Activated naive CD4-positive, alpha-beta T cell treated with anti-CD3 and anti-CD28 coated beads for 36 hours (primary cell): ENCODE measurements at regions not wholly inside any gene's neighbourhood (a gene's known extent, or its start where the extent isn't known, plus 50 kb on each side); places are given as distances from the start of the nearest gene placed in this dataset.
"Not testable (repeated sequence)": the region's sequence is repeated elsewhere in the genome, so short reads cannot be mapped to it uniquely, and the experiment has no call there.

Source experiments
- CTCF ChIA-PET: fragments of 350-600 bp; sonication (Branson Sonifier 250); formaldehyde crosslinking; loops from one replicate; lab custom pipeline; 2021; ENCODE audit warnings: antibody characterized with exemption; lab: Charles Lee
- DNase-seq: peaks from one replicate; pipeline ENCODE4 v3.0.0-alpha.2; 2020
- H3K27ac Mint-ChIP-seq: one replicate; pipeline ENCODE4 v1.8.0; 2021; ENCODE audit warnings: mild to moderate bottlenecking, mixed read lengths
- H3K27me3 Mint-ChIP-seq: one replicate; pipeline ENCODE4 v1.8.0; 2021; ENCODE audit warnings: low read depth, mixed read lengths
- H3K36me3 Mint-ChIP-seq: one replicate; pipeline ENCODE4 v1.8.0; 2021; ENCODE audit warnings: low read depth, mixed read lengths
- H3K4me1 Mint-ChIP-seq: one replicate; pipeline ENCODE4 v1.8.0; 2021; ENCODE audit warnings: low read depth, mixed read lengths
- H3K4me3 Mint-ChIP-seq: one replicate; pipeline ENCODE4 v1.8.0; 2021; ENCODE audit warnings: mild to moderate bottlenecking, moderate library complexity, mixed read lengths
- H3K9me3 Mint-ChIP-seq: one replicate; pipeline ENCODE4 v1.8.0; 2021; ENCODE audit warnings: mixed read lengths
- intact Hi-C: fragments of 100-400 bp; cut with micrococcal nuclease; formaldehyde crosslinking; loops from one replicate; pipeline ENCODE4 v1.15.1; 2023

DNA sequence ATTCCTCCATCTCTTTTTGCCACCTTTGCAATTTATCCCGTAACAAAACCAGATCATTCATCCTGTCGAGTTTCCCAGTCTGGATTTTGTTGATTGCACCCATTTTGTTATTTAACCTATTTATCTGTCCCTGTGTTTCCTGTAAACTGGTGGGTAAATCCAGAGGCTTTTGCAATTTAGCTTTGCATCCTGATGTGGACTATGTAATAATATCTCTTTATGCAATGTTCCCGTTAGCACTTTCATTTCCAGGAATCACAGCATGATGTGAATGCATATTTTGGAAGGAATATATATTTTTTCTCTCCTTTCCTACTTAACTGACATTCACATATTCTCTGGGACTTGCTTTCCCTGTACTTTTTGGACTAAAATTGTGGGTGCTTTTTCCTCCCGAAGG lies 240.3 kb upstream of the GAS1 start:
- Mint-ChIP-seq H3K27ac (no peak overlapping the region), H3K9me3 (peaks cover 3% of the 10 kb centered on the region), H3K27me3 (peaks cover 24% of the 10 kb centered on the region), H3K4me1 (no peaks in the 10 kb centered on the region), H3K36me3 (no peaks in the 10 kb centered on the region), H3K4me3 (no peak overlapping the region)
- CTCF ChIA-PET: interaction anchor here (0.6 kb wide), 1 partner anchor 70 kb away, joined by 3 read pairs; no protein-coding TSS in a partner anchor
- no peak for DNase-seq
- intact Hi-C loops: no loop called here

DNA sequence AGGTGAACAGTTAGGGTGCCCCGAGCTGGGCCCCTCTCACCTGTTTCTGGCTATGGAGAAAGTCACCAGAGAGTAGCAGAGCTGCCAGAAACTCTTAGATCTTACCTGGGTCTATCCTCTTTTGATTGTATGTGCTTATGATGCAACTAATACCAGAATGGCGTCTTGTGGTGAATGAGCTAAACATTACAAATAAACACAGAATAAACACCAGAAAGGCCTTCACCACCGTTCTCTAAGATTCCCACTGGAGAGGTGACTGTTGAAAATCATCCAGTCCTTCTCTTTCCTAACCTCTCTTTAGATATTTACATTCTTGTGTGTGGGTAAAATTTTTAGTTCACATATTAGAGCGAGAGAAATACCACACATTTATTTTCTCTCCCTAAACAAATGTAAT lies 241.7 kb upstream of the GAS1 start:
- Mint-ChIP-seq H3K27ac (no peak overlapping the region), H3K9me3 (peaks cover 3% of the 10 kb centered on the region), H3K36me3 (no peaks in the 10 kb centered on the region), H3K27me3 (peaks cover 24% of the 10 kb centered on the region), H3K4me1 (no peaks in the 10 kb centered on the region), H3K4me3 (no peak overlapping the region)
- intact Hi-C loops: no loop called here
- CTCF ChIA-PET: no interaction called here
- no peak for DNase-seq

DNA sequence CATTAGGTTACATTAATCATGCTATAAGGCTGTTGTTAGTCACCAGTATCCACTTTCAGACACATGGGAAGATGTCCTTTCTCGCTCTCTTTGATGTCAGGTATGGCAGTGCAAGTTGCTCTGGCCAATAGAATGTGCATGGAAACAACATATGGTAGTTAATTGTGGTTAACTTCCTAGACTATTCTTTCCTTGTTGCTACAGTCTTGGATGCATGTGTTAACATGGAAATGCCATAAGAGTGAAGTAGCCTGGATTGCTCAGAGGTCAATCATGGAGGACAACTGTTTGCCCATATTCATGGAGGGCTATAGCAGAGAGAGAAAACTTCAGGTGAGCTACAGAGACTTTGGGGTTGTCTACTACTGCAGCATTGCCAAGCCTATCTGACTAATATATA lies 245.8 kb upstream of the GAS1 start:
- intact Hi-C loops: no loop called here
- Mint-ChIP-seq H3K4me3 (no peak overlapping the region), H3K27ac (no peak overlapping the region), H3K27me3 (peaks cover 29% of the 10 kb centered on the region), H3K4me1 (no peaks in the 10 kb centered on the region), H3K36me3 (no peaks in the 10 kb centered on the region), H3K9me3 (no peaks in the 10 kb centered on the region)
- no peak for DNase-seq
- CTCF ChIA-PET: no interaction called here

- DNase-seq: no peak
- no peaks in the 10 kb centered on the region for H3K9me3 Mint-ChIP-seq
- H3K27ac Mint-ChIP-seq: no peak overlapping the region
- no peak overlapping the region for H3K4me3 Mint-ChIP-seq
- H3K27me3 Mint-ChIP-seq: peaks cover 27% of the 10 kb centered on the region
- intact Hi-C loops: no loop called here
- CTCF ChIA-PET: no interaction called here
- H3K4me1 Mint-ChIP-seq: no peaks in the 10 kb centered on the region
- no peaks in the 10 kb centered on the region for H3K36me3 Mint-ChIP-seq
Measured at GRCh38 chr9:87193925-87194868, 246.9 kb upstream of the GAS1 start.

DNA sequence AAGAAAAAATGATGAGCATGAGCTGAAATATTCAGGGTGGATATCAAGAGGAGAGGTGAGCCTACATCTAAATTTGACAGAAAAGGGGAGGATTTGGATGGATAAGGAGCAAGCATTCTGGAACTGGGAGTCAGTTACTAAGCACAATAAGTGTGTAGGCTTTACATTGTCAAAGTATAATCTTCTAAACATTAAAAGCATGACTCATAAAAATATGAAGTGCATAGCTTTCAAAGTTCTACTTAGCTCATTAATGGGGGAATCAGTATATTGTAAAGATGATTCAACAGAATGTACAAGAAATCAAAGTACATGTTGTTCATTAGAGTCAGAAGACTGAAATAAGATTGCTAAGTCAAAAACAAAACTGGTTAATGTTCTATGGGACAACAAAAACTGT lies 248.0 kb upstream of the GAS1 start:
- no peak overlapping the region for H3K4me3 Mint-ChIP-seq
- no peak for DNase-seq
- H3K27me3 Mint-ChIP-seq: peaks cover 25% of the 10 kb centered on the region
- no peaks in the 10 kb centered on the region for H3K36me3 Mint-ChIP-seq
- CTCF ChIA-PET: no interaction called here
- H3K9me3 Mint-ChIP-seq: no peaks in the 10 kb centered on the region
- no peaks in the 10 kb centered on the region for H3K4me1 Mint-ChIP-seq
- intact Hi-C loops: no loop called here
- H3K27ac Mint-ChIP-seq: no peak overlapping the region

DNA sequence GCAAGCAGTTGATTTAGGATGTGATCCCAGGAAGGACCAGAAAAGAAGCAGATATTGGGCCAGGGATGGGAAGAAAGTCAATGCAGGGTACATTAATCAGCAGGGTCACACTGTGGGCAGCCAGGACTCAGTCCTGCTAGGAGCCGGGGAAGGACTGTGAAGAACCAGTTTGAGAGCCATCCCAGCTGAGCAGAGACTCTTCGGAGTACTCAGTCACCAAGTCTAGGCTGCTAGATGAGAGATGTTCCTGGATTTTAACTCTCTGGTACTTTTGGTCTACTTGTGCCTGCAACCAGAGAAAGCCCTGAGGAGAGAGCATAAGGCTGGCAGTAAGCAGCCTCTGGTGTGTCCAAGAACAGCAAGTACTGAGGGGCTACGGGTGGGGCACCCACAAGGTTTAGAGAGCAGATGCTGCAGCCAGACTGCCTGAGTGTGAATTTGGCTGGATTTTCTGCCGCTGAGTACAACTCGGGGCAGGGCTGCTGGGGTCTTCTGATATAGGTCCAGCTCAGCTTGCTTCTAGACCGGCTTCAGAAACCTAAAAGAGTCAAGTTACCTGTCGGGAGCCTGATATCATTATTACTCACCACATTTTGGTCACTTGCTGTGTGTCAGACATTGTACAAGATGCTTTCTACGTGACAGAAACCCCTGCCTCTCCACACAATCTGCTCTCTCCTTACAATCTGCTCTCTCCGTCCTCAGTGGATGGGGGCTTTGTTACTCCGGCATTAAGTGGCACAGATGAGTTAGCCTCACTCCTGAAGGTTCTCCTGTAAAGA lies 250.2 kb upstream of the GAS1 start:
- DNase-seq: no peak
- no peak overlapping the region for H3K27ac Mint-ChIP-seq
- intact Hi-C loops: no loop called here
- no peak overlapping the region for H3K4me3 Mint-ChIP-seq
- CTCF ChIA-PET: no interaction called here
- peaks cover 30% of the 10 kb centered on the region for H3K27me3 Mint-ChIP-seq
- H3K36me3 Mint-ChIP-seq: no peaks in the 10 kb centered on the region
- no peaks in the 10 kb centered on the region for H3K4me1 Mint-ChIP-seq
- H3K9me3 Mint-ChIP-seq: no peaks in the 10 kb centered on the region

DNA sequence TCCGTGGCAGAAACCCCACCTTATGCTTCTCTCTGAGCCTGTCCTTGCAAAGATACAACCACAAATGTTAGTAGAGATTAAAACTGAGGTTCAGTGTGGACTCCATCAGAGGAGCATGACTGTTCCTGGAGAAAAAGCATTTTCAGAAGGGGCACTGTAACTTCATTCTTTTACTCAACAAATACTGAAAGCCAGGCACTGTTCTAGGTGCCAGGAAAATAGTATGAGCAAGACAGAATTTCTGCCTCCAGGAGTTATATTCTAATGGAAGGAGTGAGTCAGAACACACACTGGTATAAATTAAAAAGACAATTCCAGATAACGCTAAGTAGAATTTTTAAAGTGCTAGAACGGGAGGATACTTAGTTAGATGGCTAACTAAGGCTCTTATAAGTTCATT lies 251.4 kb upstream of the GAS1 start:
- intact Hi-C loops: no loop called here
- no peak overlapping the region for H3K4me3 Mint-ChIP-seq

GRCh38 chr9:87199278-87199677 lies 252.0 kb upstream of the GAS1 start:
- no peaks in the 10 kb centered on the region for H3K36me3 Mint-ChIP-seq
- DNase-seq: no peak
- intact Hi-C loops: no loop called here
- no peak overlapping the region for H3K4me3 Mint-ChIP-seq
- no peaks in the 10 kb centered on the region for H3K4me1 Mint-ChIP-seq
- CTCF ChIA-PET: no interaction called here
- no peak overlapping the region for H3K27ac Mint-ChIP-seq
- no peaks in the 10 kb centered on the region for H3K9me3 Mint-ChIP-seq
- peaks cover 34% of the 10 kb centered on the region for H3K27me3 Mint-ChIP-seq

More for the DNA sequence above, 251.4 kb upstream of the GAS1 start:
- peaks cover 33% of the 10 kb centered on the region for H3K27me3 Mint-ChIP-seq
- no peaks in the 10 kb centered on the region for H3K9me3 Mint-ChIP-seq
- DNase-seq: no peak
- no peak overlapping the region for H3K27ac Mint-ChIP-seq
- CTCF ChIA-PET: no interaction called here
- no peaks in the 10 kb centered on the region for H3K4me1 Mint-ChIP-seq
- H3K36me3 Mint-ChIP-seq: no peaks in the 10 kb centered on the region

GRCh38 chr9:87199782-87200181 lies 252.5 kb upstream of the GAS1 start:
- H3K4me3 Mint-ChIP-seq: no peak overlapping the region
- no peak for DNase-seq
- no peaks in the 10 kb centered on the region for H3K4me1 Mint-ChIP-seq
- intact Hi-C loops: no loop called here
- H3K27me3 Mint-ChIP-seq: peaks cover 33% of the 10 kb centered on the region
- CTCF ChIA-PET: no interaction called here
- H3K36me3 Mint-ChIP-seq: no peaks in the 10 kb centered on the region
- no peaks in the 10 kb centered on the region for H3K9me3 Mint-ChIP-seq
- H3K27ac Mint-ChIP-seq: no peak overlapping the region

DNA sequence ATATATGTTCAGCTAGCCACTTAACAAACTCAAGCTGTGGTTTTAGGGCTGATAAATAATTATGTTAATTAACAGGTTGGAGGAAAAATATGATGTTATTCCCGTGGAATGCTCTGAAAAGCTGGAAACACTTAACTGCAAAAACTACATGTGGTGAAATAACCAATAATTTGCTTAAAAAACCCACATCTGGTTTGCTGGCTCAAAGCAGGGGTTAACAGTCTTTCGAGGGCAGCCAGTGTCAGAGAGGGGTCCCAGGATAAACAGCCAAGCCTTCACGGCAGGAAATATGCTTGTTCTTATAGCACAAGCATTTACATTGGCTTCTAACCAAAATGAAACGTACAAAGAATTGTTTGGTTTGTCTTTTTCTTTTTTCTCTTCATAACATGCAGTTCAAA lies 254.0 kb upstream of the GAS1 start:
- Mint-ChIP-seq H3K27me3 (peaks cover 27% of the 10 kb centered on the region), H3K9me3 (no peaks in the 10 kb centered on the region), H3K4me1 (no peaks in the 10 kb centered on the region), H3K27ac (no peak overlapping the region), H3K36me3 (no peaks in the 10 kb centered on the region), H3K4me3 (no peak overlapping the region)
- intact Hi-C loops: no loop called here
- CTCF ChIA-PET: no interaction called here
- no peak for DNase-seq

GRCh38 chr9:87206064-87206661 lies 258.9 kb upstream of the GAS1 start:
- Mint-ChIP-seq H3K4me1 (no peaks in the 10 kb centered on the region), H3K27me3 (peaks cover 6% of the 10 kb centered on the region), H3K9me3 (no peaks in the 10 kb centered on the region), H3K36me3 (no peaks in the 10 kb centered on the region), H3K27ac (no peak overlapping the region), H3K4me3 (no peak overlapping the region)
- DNase-seq: no peak
- intact Hi-C loops: no loop called here
- CTCF ChIA-PET: no interaction called here

DNA sequence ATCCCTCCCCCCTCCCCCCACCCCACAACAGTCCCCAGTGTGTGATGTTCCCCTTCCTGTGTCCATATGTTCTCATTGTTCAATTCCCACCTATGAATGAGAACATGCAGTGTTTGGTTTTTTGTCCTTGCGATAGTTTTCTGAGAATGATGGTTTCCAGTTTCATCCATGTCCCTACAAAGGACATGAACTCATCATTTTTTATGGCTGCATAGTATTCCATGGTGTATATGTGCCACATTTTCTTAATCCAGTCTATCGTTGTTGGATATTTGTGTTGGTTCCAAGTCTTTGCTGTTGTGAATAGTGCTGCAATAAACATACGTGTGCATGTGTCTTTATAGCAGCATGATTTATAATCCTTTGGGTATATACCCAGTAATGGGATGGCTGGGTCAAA lies 263.4 kb upstream of the GAS1 start:
- not testable (repeated sequence) for H3K9me3 Mint-ChIP-seq, H3K27ac Mint-ChIP-seq, H3K4me1 Mint-ChIP-seq

More for the DNA sequence above, 263.4 kb upstream of the GAS1 start:
- H3K4me3 Mint-ChIP-seq, intact Hi-C loops, H3K36me3 Mint-ChIP-seq, H3K27me3 Mint-ChIP-seq, DNase-seq, CTCF ChIA-PET: not testable (repeated sequence)
